A673 (cell line): ENCODE measurements at regions not wholly inside any gene's neighbourhood (a gene's known extent, or its start where the extent isn't known, plus 50 kb on each side); places are given as distances from the start of the nearest gene placed in this dataset.

Experiments used
- CTCF ChIP-seq: fragments of 300-800, 200-600 bp; sonication (generic); conservative IDR thresholded peaks from 2 replicates; pipeline ENCODE4 v1.5.1; 2017; ENCODE audit warnings: low read depth, mild to moderate bottlenecking, antibody characterized with exemption, low read length, moderate library complexity, mixed read lengths
- EZH2 ChIP-seq: fragments of 200-600 bp; sonication (generic); IDR thresholded peaks from 2 replicates; pipeline ENCODE4 v1.6.1; 2017; ENCODE audit warnings: borderline replicate concordance, low read depth, mild to moderate bottlenecking, mixed read lengths, antibody characterized with exemption, low read length; ENCODE audit not compliant: poor library complexity, severe bottlenecking

GRCh38 chr5:8945972-8946371 lies 599.9 kb downstream of the SEMA5A start:
- TF ChIP-seq CTCF (no peak), EZH2 (no peak)
